Neural cell (in vitro differentiated cells): ENCODE measurements at regions not wholly inside any gene's neighbourhood (a gene's known extent, or its start where the extent isn't known, plus 50 kb on each side); places are given as distances from the start of the nearest gene placed in this dataset.

Source experiments
- H2AFZ ChIP-seq: fragments of 200-600, 300-800 bp; sonication (generic), shearing (Covaris generic); 2 replicates; pipeline ENCODE4 v1.6.0; 2014; ENCODE audit warnings: low read depth, mild to moderate bottlenecking, antibody characterized with exemption, low read length, moderate library complexity
- H3F3A ChIP-seq: fragments of 200-600 bp; shearing (Covaris generic); 2 replicates; pipeline ENCODE4 v1.6.1; 2016; ENCODE audit warnings: mild to moderate bottlenecking, moderate library complexity, mixed read lengths, antibody characterized with exemption, low read length; ENCODE audit not compliant: insufficient read depth, poor library complexity, severe bottlenecking
- H3K27ac ChIP-seq: fragments of 200-600, 300-800 bp; sonication (generic), shearing (Covaris generic); 2 replicates; pipeline ENCODE4 v1.5.1; 2014; ENCODE audit warnings: mild to moderate bottlenecking, low read length, moderate library complexity
- H3K27me3 ChIP-seq: fragments of 300-800, 200-600 bp; sonication (generic), shearing (Covaris generic); 2 replicates; pipeline ENCODE4 v1.6.0; 2014; ENCODE audit warnings: mild to moderate bottlenecking, low read depth, low read length, moderate library complexity; ENCODE audit not compliant: insufficient read depth
- H3K36me3 ChIP-seq: fragments of 300-800, 200-600 bp; sonication (generic), shearing (Covaris generic); 2 replicates; pipeline ENCODE4 v1.5.1; 2014; ENCODE audit warnings: mild to moderate bottlenecking, antibody characterized with exemption, low read length, moderate library complexity; ENCODE audit not compliant: insufficient read depth
- H3K4me2 ChIP-seq: fragments of 300-800, 200-600 bp; sonication (generic), shearing (Covaris generic); 2 replicates; pipeline ENCODE4 v1.6.0; 2014; ENCODE audit warnings: mild to moderate bottlenecking, low read length
- H3K4me3 ChIP-seq: fragments of 300-800, 200-600 bp; sonication (generic), shearing (Covaris generic); 2 replicates; pipeline ENCODE4 v1.5.1; 2014; ENCODE audit warnings: mild to moderate bottlenecking, low read length, moderate library complexity
- H3K79me2 ChIP-seq: fragments of 200-600 bp; shearing (Covaris generic); replicated peaks from 2 replicates; pipeline ENCODE4 v1.6.0; 2014; ENCODE audit warnings: mild to moderate bottlenecking, low read length, moderate library complexity; ENCODE audit not compliant: insufficient read depth
- H3K9ac ChIP-seq: fragments of 300-800, 200-600 bp; sonication (generic), shearing (Covaris generic); 2 replicates; pipeline ENCODE4 v1.6.1; 2016; ENCODE audit warnings: mild to moderate bottlenecking, low read length, mixed read lengths
- H3K9me2 ChIP-seq: fragments of 200-600 bp; shearing (Covaris generic); 2 replicates; pipeline ENCODE4 v1.6.1; 2016; ENCODE audit warnings: mild to moderate bottlenecking, low read length, mixed read lengths; ENCODE audit not compliant: insufficient read depth
- H3K9me3 ChIP-seq: fragments of 200-600, 300-800 bp; sonication (generic), shearing (Covaris generic); 2 replicates; pipeline ENCODE4 v1.6.1; 2016; ENCODE audit warnings: mild to moderate bottlenecking, mixed run types, low read length, moderate library complexity, mixed read lengths
- H4K20me1 ChIP-seq: fragments of 200-600 bp; shearing (Covaris generic); 2 replicates; pipeline ENCODE4 v1.6.1; 2016; ENCODE audit warnings: mild to moderate bottlenecking, mixed run types; ENCODE audit not compliant: insufficient read depth
- EP300 ChIP-seq: fragments of 450-650 bp; conservative IDR thresholded peaks from 2 replicates; pipeline ENCODE4 v1.6.1; 2014; ENCODE audit warnings: antibody characterized with exemption, mild to moderate bottlenecking, moderate library complexity; ENCODE audit not compliant: poor library complexity, severe bottlenecking
- EZH2 ChIP-seq: fragments of 200-600, 300-800 bp; shearing (Covaris generic), sonication (generic); IDR thresholded peaks from 2 replicates; pipeline ENCODE4 v1.6.1; 2014; ENCODE audit warnings: antibody characterized with exemption, low read length, borderline replicate concordance, mild to moderate bottlenecking; ENCODE audit not compliant: insufficient read depth, poor library complexity, severe bottlenecking
- MXI1 ChIP-seq: fragments of 450-650 bp; conservative IDR thresholded peaks from 2 replicates; pipeline ENCODE4 v1.6.1; 2014; ENCODE audit warnings: antibody characterized with exemption, mild to moderate bottlenecking; ENCODE audit not compliant: poor library complexity, severe bottlenecking
- POLR2AphosphoS5 ChIP-seq: IDR thresholded peaks from 2 replicates; pipeline ENCODE4 v1.6.1; 2012
- RAD21 ChIP-seq: fragments of 450-650 bp; conservative IDR thresholded peaks from 2 replicates; pipeline ENCODE4 v1.6.1; 2014; ENCODE audit warnings: antibody characterized with exemption, mild to moderate bottlenecking, moderate library complexity
- SMC3 ChIP-seq: fragments of 450-650 bp; conservative IDR thresholded peaks from 2 replicates; pipeline ENCODE4 v1.6.1; 2014; ENCODE audit warnings: antibody characterized with exemption, mild to moderate bottlenecking, moderate library complexity; ENCODE audit not compliant: poor library complexity
- TAF1 ChIP-seq: IDR thresholded peaks from 2 replicates; pipeline ENCODE4 v1.6.1; 2012; ENCODE audit warnings: low read depth
- TF ChIP-seq, protein P1 (sequence below): fragments of 450-650 bp; IDR thresholded peaks from 2 replicates; pipeline ENCODE4 v1.5.1; 2014; ENCODE audit warnings: antibody characterized with exemption, mild to moderate bottlenecking, moderate library complexity; ENCODE audit not compliant: poor library complexity, severe bottlenecking
- TF ChIP-seq, protein P2 (sequence below): IDR thresholded peaks from 2 replicates; pipeline ENCODE4 v1.6.1; 2012; ENCODE audit warnings: borderline replicate concordance

DNA sequence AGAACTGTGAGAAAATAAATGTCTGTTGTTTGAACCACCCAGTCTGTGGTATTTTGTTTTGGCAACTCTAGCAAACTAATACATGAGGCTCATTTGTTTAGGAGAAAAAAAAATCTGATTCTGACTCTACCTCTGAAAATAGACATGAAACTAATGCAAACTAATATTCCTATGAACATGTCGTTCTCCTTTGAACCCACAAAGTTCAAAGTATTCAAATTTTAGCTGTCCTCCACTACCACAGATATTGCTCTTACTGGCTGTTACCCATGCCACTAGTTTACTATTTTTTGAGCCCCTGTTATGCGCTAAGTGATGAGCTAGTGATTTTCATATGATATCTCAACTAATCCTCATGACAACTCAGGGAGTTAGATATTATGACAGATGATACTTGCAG is 58.8 kb upstream of the ZNF804B start:
- no peaks in the 10 kb centered on the region for H3K27me3 ChIP-seq
- no peak overlapping the region for H3K4me3 ChIP-seq
- no peak overlapping the region for H3K4me2 ChIP-seq
- H4K20me1 ChIP-seq, result no peaks in the 10 kb centered on the region
- TF ChIP-seq POLR2AphosphoS5 (no peak), EP300 (no peak), RAD21 (no peak), MXI1 (no peak), EZH2 (no peak), TAF1 (no peak)
- TF ChIP-seq, protein P1, sequence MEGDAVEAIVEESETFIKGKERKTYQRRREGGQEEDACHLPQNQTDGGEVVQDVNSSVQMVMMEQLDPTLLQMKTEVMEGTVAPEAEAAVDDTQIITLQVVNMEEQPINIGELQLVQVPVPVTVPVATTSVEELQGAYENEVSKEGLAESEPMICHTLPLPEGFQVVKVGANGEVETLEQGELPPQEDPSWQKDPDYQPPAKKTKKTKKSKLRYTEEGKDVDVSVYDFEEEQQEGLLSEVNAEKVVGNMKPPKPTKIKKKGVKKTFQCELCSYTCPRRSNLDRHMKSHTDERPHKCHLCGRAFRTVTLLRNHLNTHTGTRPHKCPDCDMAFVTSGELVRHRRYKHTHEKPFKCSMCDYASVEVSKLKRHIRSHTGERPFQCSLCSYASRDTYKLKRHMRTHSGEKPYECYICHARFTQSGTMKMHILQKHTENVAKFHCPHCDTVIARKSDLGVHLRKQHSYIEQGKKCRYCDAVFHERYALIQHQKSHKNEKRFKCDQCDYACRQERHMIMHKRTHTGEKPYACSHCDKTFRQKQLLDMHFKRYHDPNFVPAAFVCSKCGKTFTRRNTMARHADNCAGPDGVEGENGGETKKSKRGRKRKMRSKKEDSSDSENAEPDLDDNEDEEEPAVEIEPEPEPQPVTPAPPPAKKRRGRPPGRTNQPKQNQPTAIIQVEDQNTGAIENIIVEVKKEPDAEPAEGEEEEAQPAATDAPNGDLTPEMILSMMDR, result no peak
- no peak overlapping the region for H2AFZ ChIP-seq
- H3K36me3 ChIP-seq, result no peaks in the 10 kb centered on the region
- H3K9ac ChIP-seq, result no peak overlapping the region
- no peaks in the 10 kb centered on the region for H3F3A ChIP-seq
- no peak overlapping the region for H3K27ac ChIP-seq
- H3K79me2 ChIP-seq, result no peaks in the 10 kb centered on the region
- H3K9me2 ChIP-seq, result no peaks in the 10 kb centered on the region
- H3K9me3 ChIP-seq, result no peaks in the 10 kb centered on the region

DNA sequence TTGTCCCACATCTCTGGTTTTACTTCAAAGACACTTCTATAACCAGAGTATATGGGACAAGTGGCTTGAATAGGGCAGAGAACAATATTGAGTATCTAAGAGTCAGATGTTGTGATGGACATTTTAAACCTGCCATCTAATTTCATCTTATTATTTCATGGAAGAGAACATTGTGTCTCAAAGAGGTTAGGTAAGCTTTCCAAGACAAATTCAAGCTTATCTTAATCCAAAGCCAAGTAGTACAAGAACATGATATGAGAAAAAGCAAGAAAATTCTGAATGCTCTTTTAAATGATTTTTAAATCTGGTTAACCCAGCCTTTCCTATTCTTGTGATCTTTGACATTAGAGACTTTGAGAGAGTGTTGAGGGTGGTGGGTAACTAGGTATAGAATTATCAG is 65.3 kb upstream of the ZNF804B start:
- Histone ChIP-seq H3K9ac (no peak overlapping the region), H3K4me2 (no peak overlapping the region), H2AFZ (no peak overlapping the region), H3K4me3 (no peak overlapping the region), H3K9me2 (no peaks in the 10 kb centered on the region), H3K27me3 (no peaks in the 10 kb centered on the region), H3K79me2 (no peaks in the 10 kb centered on the region), H4K20me1 (no peaks in the 10 kb centered on the region), H3K36me3 (no peaks in the 10 kb centered on the region), H3F3A (no peaks in the 10 kb centered on the region), H3K27ac (no peak overlapping the region), H3K9me3 (no peaks in the 10 kb centered on the region)
- TF ChIP-seq, protein P1, result no peak
- TF ChIP-seq MXI1 (no peak), SMC3 (no peak), EP300 (no peak), RAD21 (no peak), EZH2 (no peak), TAF1 (no peak), POLR2AphosphoS5 (no peak)
- TF ChIP-seq, protein P2, sequence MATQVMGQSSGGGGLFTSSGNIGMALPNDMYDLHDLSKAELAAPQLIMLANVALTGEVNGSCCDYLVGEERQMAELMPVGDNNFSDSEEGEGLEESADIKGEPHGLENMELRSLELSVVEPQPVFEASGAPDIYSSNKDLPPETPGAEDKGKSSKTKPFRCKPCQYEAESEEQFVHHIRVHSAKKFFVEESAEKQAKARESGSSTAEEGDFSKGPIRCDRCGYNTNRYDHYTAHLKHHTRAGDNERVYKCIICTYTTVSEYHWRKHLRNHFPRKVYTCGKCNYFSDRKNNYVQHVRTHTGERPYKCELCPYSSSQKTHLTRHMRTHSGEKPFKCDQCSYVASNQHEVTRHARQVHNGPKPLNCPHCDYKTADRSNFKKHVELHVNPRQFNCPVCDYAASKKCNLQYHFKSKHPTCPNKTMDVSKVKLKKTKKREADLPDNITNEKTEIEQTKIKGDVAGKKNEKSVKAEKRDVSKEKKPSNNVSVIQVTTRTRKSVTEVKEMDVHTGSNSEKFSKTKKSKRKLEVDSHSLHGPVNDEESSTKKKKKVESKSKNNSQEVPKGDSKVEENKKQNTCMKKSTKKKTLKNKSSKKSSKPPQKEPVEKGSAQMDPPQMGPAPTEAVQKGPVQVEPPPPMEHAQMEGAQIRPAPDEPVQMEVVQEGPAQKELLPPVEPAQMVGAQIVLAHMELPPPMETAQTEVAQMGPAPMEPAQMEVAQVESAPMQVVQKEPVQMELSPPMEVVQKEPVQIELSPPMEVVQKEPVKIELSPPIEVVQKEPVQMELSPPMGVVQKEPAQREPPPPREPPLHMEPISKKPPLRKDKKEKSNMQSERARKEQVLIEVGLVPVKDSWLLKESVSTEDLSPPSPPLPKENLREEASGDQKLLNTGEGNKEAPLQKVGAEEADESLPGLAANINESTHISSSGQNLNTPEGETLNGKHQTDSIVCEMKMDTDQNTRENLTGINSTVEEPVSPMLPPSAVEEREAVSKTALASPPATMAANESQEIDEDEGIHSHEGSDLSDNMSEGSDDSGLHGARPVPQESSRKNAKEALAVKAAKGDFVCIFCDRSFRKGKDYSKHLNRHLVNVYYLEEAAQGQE, result no peak
